Heart right ventricle (tissue), 16 donors: ENCODE measurements at regions not wholly inside any gene's neighbourhood (a gene's known extent, or its start where the extent isn't known, plus 50 kb on each side); places are given as distances from the start of the nearest gene placed in this dataset.

Experiments used
- ATAC-seq, 8 donors: fragments of 200-7000 bp; cut with Tn5 transposase; one replicate each; pipeline ENCODE4 v1.9.1; 2020; ENCODE audit warnings: mild to moderate bottlenecking in 8 of 8, moderate library complexity in 8 of 8, moderate number of reproducible peaks in 1 of 8
- DNase-seq, 2 donors: peaks; one replicate each; pipeline ENCODE4 v3.0.0-alpha.2; 2020
- H3K27ac ChIP-seq, 10 donors: fragments of 200-600 bp; sonication (generic) in 2 of 10; one replicate each; pipeline versions ENCODE4 v1.5.0 to v1.8.0; 2020 to 2022; ENCODE audit warnings: mild to moderate bottlenecking in 3 of 10
- H3K27me3 ChIP-seq, 7 donors: fragments of 200-600 bp; one replicate each; pipeline ENCODE4 v1.8.0; 2021 to 2022; ENCODE audit warnings: mild to moderate bottlenecking in 2 of 7
- H3K36me3 ChIP-seq, 9 donors: fragments of 200-600 bp; sonication (generic) in 1 of 9; one replicate each; pipeline versions ENCODE4 v1.5.0 to v1.8.0; 2020 to 2022; ENCODE audit warnings: mild to moderate bottlenecking in 2 of 9
- H3K4me1 ChIP-seq, 9 donors: fragments of 200-600 bp; sonication (generic) in 1 of 9; one replicate each; pipeline versions ENCODE4 v1.5.0 to v1.8.0; 2020 to 2022; ENCODE audit warnings: mild to moderate bottlenecking in 4 of 9
- H3K4me3 ChIP-seq, 10 donors: fragments of 200-600 bp; sonication (generic) in 2 of 10; one replicate each; pipeline versions ENCODE4 v1.5.0 to v1.8.0; 2020 to 2022; ENCODE audit warnings: mild to moderate bottlenecking in 7 of 10, moderate library complexity in 2 of 10
- H3K9me3 ChIP-seq, 11 donors: fragments of 200-600 bp in 10 of 11; sonication (generic) in 2 of 11; one replicate each; pipeline versions ENCODE4 v1.5.0 to v1.8.0; 2013 to 2022; ENCODE audit warnings: mild to moderate bottlenecking in 2 of 11, control low read depth in 1 of 11, moderate library complexity in 1 of 11
- CTCF ChIP-seq, 9 donors: fragments of 200-600 bp; sonication (generic) in 2 of 9; IDR thresholded peaks; one replicate each; pipeline versions ENCODE4 v1.5.0 to v1.8.0; 2021 to 2022; ENCODE audit warnings: antibody characterized with exemption in 9 of 9, mild to moderate bottlenecking in 5 of 9, moderate library complexity in 1 of 9
- WGBS, 2 donors: extraction: QIAGEN DNeasy Blood & Tissue Kit; methylation state at CpG; one replicate each; pipeline ENCODE4 v1.1.7; 2013; ENCODE audit warnings: inconsistent platforms in 1 of 2; 5-methylcytosine and 5-hydroxymethylcytosine counted together
- intact Hi-C, 10 donors: fragments of 100-400 bp; cut with DNase I; formaldehyde crosslinking; loops; one replicate each; pipeline versions ENCODE4 v1.11.1 to v1.14.2; 2022
- donor health status: Arrhythmogenic right ventricular cardiomyopathy.
- donor health status: ischemic (EF 13 %, LVEDD 7.1; RV severe dilation, severe dysfunction).
- donor health status: healthy with polysubstance abuse.
- donor health status: DM: no; HTN: yes; CAD: no.
- donor health status: DM: no; HTN: no; CAD: no.
- donor health status: ischemic (EF 25% LVEDD 6.9; RV normal size, moderate dysfunction).
- donor health status: ischemic (EF 25% LVEDD 5.7; RV mildly dilated, moderate dysfunction).
- donor health status: healthy.
- donor health status: DM: yes; HTN: yes; CAD: no.
- donor health status: Ischemic cardiomyopathy.
- donor health status: ischemic (EF 35%, LVEDD 5.7; RV mildly dilated, moderate dysfunction).
- donor health status: nonischemic (EF 11% LVEDD 7.7; RV severe dilation, severe dysfunction).
- donor health status: DM: yes; HTN: yes; CAD: no.
- donor health status: PGD.
- donor health status: ischemic (EF 29% LVEDD 5.4; RV normal size, mild dysfunction).
- donor health status: nonischemic (EF 23%, LVEDD 6.1; RV moderate dilation, normal function).

- no peaks in the 10 kb centered on the region for H3K27me3 ChIP-seq
- WGBS, 2 donors, result 41 to 62% methylated on average over 4 of the region's 4 CpGs
- no peak overlapping the region for H3K4me3 ChIP-seq
- H3K27ac ChIP-seq, result no peak overlapping the region
- no peak for DNase-seq
- ATAC-seq, result peak in 1 of 8 donors; percentile 41
- no peaks in the 10 kb centered on the region for H3K9me3 ChIP-seq
- intact Hi-C loops, result no loop called here
- H3K4me1 ChIP-seq, result peaks cover 0 to 11% (median 0%) of the 10 kb centered on the region in 9 donors
- H3K36me3 ChIP-seq, result no peaks in the 10 kb centered on the region
- no peak for TF ChIP-seq CTCF (IDR thresholded peaks at IDR 0.05)
These were observed 124.1 kb upstream of the MPPED2 start for GRCh38 chr11:30710221-30710620.

GRCh38 chr11:30707110-30707509 is 121.0 kb upstream of the MPPED2 start:
- DNase-seq, result no peak
- no peak overlapping the region for H3K27ac ChIP-seq
- no peaks in the 10 kb centered on the region for H3K36me3 ChIP-seq
- no peaks in the 10 kb centered on the region for H3K27me3 ChIP-seq
- ATAC-seq, result no peak
- H3K9me3 ChIP-seq, result no peaks in the 10 kb centered on the region
- H3K4me3 ChIP-seq, result no peak overlapping the region
- intact Hi-C loops, result no loop called here
- no peak for TF ChIP-seq CTCF (IDR thresholded peaks at IDR 0.05)
- H3K4me1 ChIP-seq, result peaks cover 0 to 11% (median 0%) of the 10 kb centered on the region in 9 donors

- no peak overlapping the region for H3K27ac ChIP-seq
- H3K27me3 ChIP-seq, result no peaks in the 10 kb centered on the region
- no peak for DNase-seq
- TF ChIP-seq CTCF (IDR thresholded peaks at IDR 0.05), result no peak
- peaks cover 0 to 11% (median 0%) of the 10 kb centered on the region in 9 donors for H3K4me1 ChIP-seq
- no peak overlapping the region for H3K4me3 ChIP-seq
- H3K36me3 ChIP-seq, result no peaks in the 10 kb centered on the region
- no peak for ATAC-seq
- intact Hi-C loops, result no loop called here
- H3K9me3 ChIP-seq, result no peaks in the 10 kb centered on the region
- WGBS, 2 donors, result 86 to 93% methylated on average over 2 of the region's 2 CpGs
These were observed 119.9 kb upstream of the MPPED2 start for GRCh38 chr11:30705913-30706675.

DNA sequence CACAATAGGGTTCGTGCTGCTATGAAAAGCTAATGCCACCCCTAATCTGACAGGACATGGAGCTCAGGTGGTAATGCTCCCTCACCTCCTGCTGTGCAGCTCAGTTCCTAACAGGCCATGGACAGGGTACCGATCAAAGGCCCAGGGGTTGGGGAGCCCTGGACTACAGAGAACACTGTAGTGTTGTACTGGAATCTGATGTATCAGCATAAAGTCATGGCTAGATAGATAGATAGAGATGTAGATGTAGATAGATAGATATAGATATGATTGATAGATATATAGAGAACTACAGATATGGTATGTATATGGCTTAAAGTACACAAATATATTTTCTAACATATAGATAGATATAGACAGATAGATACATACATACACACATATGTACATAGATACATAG is 112.3 kb upstream of the MPPED2 start:
- no peaks in the 10 kb centered on the region for H3K4me1 ChIP-seq
- H3K4me3 ChIP-seq, result no peak overlapping the region
- intact Hi-C loops, result no loop called here
- WGBS, 2 donors, result 96 to 99% methylated on average over 2 of the region's 2 CpGs
- no peak for DNase-seq
- no peak overlapping the region for H3K27ac ChIP-seq
- no peaks in the 10 kb centered on the region for H3K9me3 ChIP-seq
- no peak for TF ChIP-seq CTCF (IDR thresholded peaks at IDR 0.05)
- no peaks in the 10 kb centered on the region for H3K27me3 ChIP-seq
- no peak for ATAC-seq
- no peaks in the 10 kb centered on the region for H3K36me3 ChIP-seq
